GM10248 (cell line): ENCODE measurements at regions not wholly inside any gene's neighbourhood (a gene's known extent, or its start where the extent isn't known, plus 50 kb on each side); places are given as distances from the start of the nearest gene placed in this dataset.

ENCODE experiments used
- CTCF ChIA-PET: fragments of 300-600 bp; sonication (Branson Sonifier 250); formaldehyde crosslinking; extraction: SDS; loops from one replicate; lab custom pipeline; 2021; ENCODE audit warnings: antibody characterized with exemption; lab: Yijun Ruan, JAX
- POLR2A ChIA-PET: fragments of 350-650 bp; sonication (Branson Sonifier 250); formaldehyde crosslinking; extraction: SDS; loops from one replicate; lab custom pipeline; 2020; ENCODE audit warnings: antibody characterized with exemption; lab: Yijun Ruan, JAX
- DNase-seq: peaks from one replicate; pipeline ENCODE4 v3.0.0; 2012; ENCODE audit errors: extremely low spot score
- CTCF ChIP-seq: IDR thresholded peaks from 2 replicates; pipeline ENCODE4 v1.5.1; 2012; ENCODE audit warnings: mild to moderate bottlenecking, low read depth; ENCODE audit errors: extremely low read depth, missing control alignments, control extremely low read depth

DNA sequence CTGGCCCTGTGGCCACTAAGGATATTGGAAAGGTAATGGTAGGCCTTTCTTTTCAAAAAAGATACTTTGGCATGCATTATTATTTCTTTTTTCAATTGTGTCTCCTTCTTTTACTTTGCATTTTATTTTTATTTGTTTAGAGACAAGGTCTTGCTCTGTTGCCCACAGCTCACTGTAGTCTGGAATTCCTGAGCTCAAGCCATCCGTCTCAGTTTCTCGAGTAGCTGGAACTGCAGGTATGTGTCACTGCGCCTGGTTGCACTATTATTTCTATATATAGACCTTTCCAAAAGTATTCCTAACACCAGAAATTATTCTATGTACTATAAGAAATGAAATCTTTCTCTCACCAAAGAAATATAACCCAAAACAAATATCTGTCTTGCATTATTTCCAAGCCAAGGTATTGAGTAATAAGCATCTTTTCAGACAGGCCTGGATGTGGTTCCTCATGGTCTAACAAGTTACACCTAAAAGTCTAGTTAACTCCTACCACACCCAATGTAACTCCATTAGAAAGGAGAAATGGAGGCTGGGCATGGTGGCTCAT lies 500.8 kb upstream of the ANKRD30A start:
- TF ChIP-seq CTCF, result no peak
- no peak for DNase-seq
- POLR2A ChIA-PET, result no interaction called here
- CTCF ChIA-PET, result no interaction called here

DNA sequence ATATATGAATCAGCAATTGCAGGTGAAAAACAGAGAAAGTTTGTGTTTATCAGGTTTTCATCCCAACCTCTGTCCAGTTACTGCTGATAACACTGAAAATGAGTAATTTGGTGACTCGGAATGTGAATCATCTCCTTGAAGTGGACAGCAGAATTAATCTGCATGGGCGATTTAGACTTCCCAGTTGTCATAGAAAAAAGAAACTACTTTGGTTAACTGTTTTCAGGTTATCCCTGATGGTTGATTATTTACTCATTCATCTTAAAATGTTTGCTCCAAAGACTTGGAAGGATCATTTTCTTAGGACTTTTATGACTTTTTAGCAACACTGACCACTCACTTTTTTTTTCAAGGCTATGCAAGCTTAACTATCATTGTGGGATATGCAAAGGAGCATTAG lies 504.1 kb upstream of the ANKRD30A start:
- no peak for DNase-seq
- ChIA-PET POLR2A (no interaction called here), CTCF (no interaction called here)
- TF ChIP-seq CTCF, result no peak

DNA sequence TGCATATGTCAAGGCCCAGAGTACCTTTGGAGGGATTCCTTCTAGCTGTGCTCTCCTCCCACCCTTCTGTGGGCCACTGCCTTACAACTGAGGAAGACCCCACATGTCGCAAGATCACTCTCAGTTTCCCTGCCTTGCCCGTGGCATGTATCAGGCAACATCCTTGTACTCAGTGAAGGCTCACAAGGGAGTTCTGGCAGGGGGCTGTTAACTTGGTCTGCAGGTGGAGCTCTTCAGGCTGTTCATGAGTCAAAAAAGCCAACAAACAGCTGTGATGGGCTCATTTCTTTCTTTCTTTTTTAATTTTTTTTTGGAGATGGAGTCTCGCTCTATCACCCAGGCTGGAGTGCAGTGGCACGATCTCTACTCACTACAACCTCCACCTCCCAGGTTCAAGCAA lies 513.0 kb upstream of the ANKRD30A start:
- CTCF ChIA-PET, result no interaction called here
- no peak for TF ChIP-seq CTCF
- DNase-seq, result no peak
- POLR2A ChIA-PET, result no interaction called here

DNA sequence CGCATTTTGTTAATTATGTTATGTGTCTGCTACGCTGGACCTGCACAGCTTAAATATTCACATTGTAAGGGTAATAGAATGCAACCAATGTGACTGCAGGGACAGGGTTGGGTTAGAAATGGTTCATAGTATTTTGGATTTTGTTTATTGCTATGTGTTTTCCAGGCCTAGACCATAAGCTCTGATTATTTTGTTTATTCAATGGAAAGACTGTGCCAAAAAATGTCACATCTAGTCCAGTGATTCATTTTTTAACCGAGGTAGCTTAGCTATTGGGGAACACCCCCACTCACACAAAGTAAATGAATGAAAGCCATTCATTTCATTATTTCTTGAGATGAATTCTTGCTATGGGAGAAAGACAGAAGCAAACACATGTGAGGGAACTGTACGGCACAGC lies 516.5 kb upstream of the ANKRD30A start:
- no peak for TF ChIP-seq CTCF
- DNase-seq, result no peak
- ChIA-PET POLR2A (no interaction called here), CTCF (no interaction called here)

- no peak for TF ChIP-seq CTCF
- no peak for DNase-seq
- ChIA-PET CTCF (no interaction called here), POLR2A (no interaction called here)
Observed at GRCh38 chr10:36608251-36608650, 517.1 kb upstream of the ANKRD30A start.

DNA sequence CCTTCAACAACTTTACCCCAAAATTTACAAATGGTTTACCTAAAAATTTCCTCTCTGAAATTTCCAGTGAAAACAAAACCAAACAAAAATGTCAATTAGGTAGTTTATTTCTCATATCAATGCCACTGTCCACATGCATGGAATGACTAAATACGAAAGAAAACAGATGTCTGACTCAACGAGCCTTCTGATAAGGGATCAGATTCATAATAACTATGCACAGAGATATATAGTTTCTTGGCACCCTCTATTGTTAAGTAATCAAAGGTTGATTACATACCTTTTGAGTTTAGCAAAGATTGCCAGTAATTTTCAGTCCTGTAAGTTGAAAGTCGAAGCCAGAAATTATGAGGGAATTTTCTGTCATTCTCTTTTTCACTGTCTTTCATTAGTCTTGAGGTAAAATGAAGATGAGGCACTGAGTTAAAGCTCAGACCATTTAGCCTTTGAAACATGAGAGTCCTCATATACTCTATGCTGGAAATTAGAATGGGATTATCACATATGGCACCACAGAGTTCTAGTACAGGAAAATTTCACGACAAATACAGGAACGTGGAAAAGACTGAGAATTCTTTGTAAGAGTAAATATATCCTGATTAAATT lies 519.1 kb upstream of the ANKRD30A start:
- CTCF ChIA-PET, result interaction anchor here (1.0 to 1.8 kb wide), 2 partner anchors 11 kb away, joined by 3 to 5 read pairs; no protein-coding TSS in a partner anchor
- DNase-seq, result no peak
- TF ChIP-seq CTCF, result no peak
- POLR2A ChIA-PET, result no interaction called here
